HUES48 (cell line): ENCODE measurements at regions not wholly inside any gene's neighbourhood (a gene's known extent, or its start where the extent isn't known, plus 50 kb on each side); places are given as distances from the start of the nearest gene placed in this dataset.

Source experiments
- H3K27ac ChIP-seq: one replicate; pipeline ENCODE4 v1.7.0; 2013; ENCODE audit warnings: low read depth, low read length, inconsistent platforms
- H3K27me3 ChIP-seq: 2 replicates; pipeline ENCODE4 v1.6.1; 2013; ENCODE audit warnings: mild to moderate bottlenecking, low read length; ENCODE audit not compliant: control insufficient read depth, insufficient read depth
- H3K36me3 ChIP-seq: 2 replicates; pipeline ENCODE4 v1.6.1; 2013; ENCODE audit warnings: low read length; ENCODE audit not compliant: control insufficient read depth, insufficient read depth
- H3K4me1 ChIP-seq: 2 replicates; pipeline ENCODE4 v1.6.1; 2013; ENCODE audit warnings: mild to moderate bottlenecking, low read length; ENCODE audit not compliant: control insufficient read depth, insufficient read depth
- H3K4me3 ChIP-seq: 2 replicates; pipeline ENCODE4 v1.5.1; 2013; ENCODE audit warnings: mild to moderate bottlenecking, low read depth, low read length
- H3K9ac ChIP-seq: 2 replicates; pipeline ENCODE4 v1.6.1; 2013; ENCODE audit warnings: mild to moderate bottlenecking, low read depth, low read length, moderate library complexity
- H3K9me3 ChIP-seq: 2 replicates; pipeline ENCODE4 v1.6.1; 2013; ENCODE audit warnings: low read length; ENCODE audit not compliant: control insufficient read depth, insufficient read depth

DNA sequence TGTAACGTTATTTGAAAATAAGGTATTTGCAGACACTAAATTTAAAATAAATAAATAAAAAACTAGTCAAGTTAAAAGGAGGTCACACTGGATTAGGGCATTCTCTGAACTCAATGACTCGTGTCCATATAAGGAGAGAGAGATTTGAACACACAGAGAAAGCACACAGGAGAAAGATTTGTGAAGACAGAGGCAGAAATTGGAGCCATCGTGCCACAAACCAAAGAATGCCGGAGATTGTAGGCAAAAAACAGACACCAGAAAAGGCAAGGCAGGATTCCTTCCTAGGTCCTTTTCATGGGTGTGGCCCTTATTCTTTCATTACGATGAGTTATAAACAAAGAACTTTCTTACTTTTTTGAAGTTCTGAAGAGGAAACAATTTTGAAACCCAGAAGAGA is 981.5 kb downstream of the DCDC2C start:
- no peaks in the 10 kb centered on the region for H3K4me1 ChIP-seq
- no peaks in the 10 kb centered on the region for H3K9me3 ChIP-seq
- H3K36me3 ChIP-seq = no peaks in the 10 kb centered on the region
- no peak overlapping the region for H3K9ac ChIP-seq
- no peak overlapping the region for H3K27ac ChIP-seq
- H3K4me3 ChIP-seq = no peak overlapping the region
- no peaks in the 10 kb centered on the region for H3K27me3 ChIP-seq

DNA sequence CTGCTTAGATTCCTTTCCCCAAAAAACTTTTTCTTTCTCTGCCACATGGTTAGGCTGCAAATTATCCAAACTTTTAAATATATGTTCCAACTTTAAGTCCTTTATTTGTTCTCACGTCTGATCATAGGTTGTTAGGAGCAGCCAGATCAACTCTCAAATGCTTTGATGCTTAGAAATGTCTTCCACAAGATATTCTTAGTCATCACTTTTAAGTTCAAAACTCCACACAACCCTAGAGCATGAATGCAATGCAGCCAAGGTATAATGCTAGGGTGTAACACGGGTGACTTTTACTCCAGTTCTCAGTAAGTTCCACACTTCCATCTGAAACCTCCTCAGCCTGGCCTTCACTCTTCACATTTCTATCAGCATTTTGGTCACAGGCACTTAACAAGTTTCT is 987.5 kb downstream of the DCDC2C start:
- Histone ChIP-seq H3K9ac (no peak overlapping the region), H3K27ac (no peak overlapping the region), H3K27me3 (no peaks in the 10 kb centered on the region), H3K36me3 (no peaks in the 10 kb centered on the region), H3K4me1 (peaks cover 5% of the 10 kb centered on the region; the same call in 1 of the 2 replicates), H3K4me3 (no peak overlapping the region), H3K9me3 (no peaks in the 10 kb centered on the region)

DNA sequence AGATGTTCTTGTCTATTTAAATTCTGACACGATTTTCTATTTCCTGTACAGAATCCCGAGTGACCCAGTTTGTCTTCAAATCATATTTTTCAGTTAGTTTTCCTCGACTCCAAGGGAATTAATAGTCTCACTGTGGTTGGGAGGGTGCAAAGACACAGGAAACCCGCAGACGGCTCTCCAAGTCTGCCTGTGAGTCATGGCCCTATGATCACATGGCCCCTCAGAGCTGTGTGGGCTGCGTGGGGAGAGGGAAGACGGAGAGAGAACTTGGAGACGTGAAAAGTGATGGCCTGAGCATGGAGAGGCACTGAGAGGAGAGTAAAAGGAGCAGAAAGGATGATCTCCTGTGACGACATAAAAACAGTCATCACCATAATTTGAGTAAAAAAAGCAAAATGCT is 989.9 kb downstream of the DCDC2C start:
- H3K36me3 ChIP-seq = no peaks in the 10 kb centered on the region
- no peaks in the 10 kb centered on the region for H3K9me3 ChIP-seq
- H3K27me3 ChIP-seq = no peaks in the 10 kb centered on the region
- H3K27ac ChIP-seq = no peak overlapping the region
- no peak overlapping the region for H3K4me3 ChIP-seq
- peaks cover 5% of the 10 kb centered on the region; the same call in 1 of the 2 replicates for H3K4me1 ChIP-seq
- no peak overlapping the region for H3K9ac ChIP-seq

DNA sequence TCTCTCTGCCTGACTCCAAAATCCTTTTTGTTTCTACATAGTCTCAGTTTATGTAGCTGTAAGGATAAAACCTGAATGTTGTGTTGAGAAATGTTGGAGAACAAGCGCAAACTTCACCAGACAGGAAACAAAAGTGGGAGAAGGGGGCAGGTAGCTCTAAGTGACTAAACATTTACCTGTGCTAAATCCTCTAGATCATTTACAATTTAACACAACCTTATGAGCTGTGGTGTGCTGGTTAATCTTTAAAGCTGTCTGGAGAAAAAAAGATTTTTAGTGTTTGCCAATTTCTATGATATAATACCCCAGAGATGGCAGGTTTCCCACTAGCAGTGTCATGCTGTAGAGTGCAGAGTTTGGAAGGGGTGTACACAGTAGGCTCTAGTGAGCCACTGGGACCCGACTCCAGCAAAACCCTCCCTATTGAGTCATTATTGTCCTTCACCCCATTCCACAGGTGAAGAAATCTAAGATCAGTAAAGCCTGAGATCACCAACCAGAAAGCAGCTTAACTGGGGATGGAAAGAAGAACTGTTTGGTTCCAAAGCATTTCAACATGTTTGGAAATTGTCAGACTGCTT is 992.0 kb downstream of the DCDC2C start:
- no peaks in the 10 kb centered on the region for H3K27me3 ChIP-seq
- H3K9me3 ChIP-seq = no peaks in the 10 kb centered on the region
- no peak overlapping the region for H3K9ac ChIP-seq
- H3K4me3 ChIP-seq = no peak overlapping the region
- H3K4me1 ChIP-seq = peaks cover 5% of the 10 kb centered on the region; the same call in 1 of the 2 replicates
- H3K27ac ChIP-seq = no peak overlapping the region
- no peaks in the 10 kb centered on the region for H3K36me3 ChIP-seq

DNA sequence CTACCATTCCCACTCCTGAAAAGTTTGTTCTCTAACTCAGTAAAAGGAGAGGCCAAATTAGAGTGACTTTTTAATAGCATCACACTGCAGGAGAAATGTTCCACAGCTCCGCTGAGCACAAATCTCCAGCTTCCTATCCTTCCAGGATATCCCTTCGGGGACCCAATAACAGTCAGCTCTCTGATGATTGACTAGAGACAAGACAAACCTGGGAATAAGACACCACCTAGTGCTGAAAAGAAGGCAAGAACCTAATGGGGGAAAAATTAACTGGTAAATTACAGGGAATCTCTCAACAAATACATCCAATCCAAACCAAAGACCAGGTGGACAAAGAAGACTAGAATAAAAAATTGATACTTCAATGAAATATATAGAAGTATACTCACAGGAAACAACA is 977.1 kb upstream of the SOX11 start:
- Histone ChIP-seq H3K4me1 (no peaks in the 10 kb centered on the region), H3K9ac (no peak overlapping the region), H3K27ac (no peak overlapping the region), H3K4me3 (no peak overlapping the region), H3K9me3 (peaks cover 7% of the 10 kb centered on the region; the same call in 1 of the 2 replicates), H3K27me3 (no peaks in the 10 kb centered on the region), H3K36me3 (no peaks in the 10 kb centered on the region)

DNA sequence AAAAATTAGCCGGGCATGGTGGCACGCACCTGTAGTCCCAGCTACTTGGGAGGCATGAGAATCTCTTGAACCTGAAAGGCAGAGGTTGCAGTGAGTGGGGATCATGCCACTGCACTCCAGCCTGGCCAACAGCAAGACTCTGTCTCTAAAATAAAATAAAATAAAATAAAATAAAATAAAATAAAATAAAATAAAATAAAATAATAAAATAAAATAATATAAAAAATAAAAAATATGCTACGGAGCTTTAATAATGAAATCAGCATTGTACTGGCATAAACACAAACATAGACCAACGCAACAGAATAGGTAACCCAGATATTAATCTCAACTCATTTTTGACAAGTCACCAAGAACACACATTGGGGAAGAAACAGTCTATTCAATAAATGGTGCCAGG is 973.4 kb upstream of the SOX11 start:
- Histone ChIP-seq H3K27ac (no peak overlapping the region), H3K9me3 (peaks cover 7% of the 10 kb centered on the region; the same call in 1 of the 2 replicates), H3K4me3 (no peak overlapping the region), H3K36me3 (no peaks in the 10 kb centered on the region), H3K9ac (no peak overlapping the region), H3K27me3 (no peaks in the 10 kb centered on the region), H3K4me1 (no peaks in the 10 kb centered on the region)

DNA sequence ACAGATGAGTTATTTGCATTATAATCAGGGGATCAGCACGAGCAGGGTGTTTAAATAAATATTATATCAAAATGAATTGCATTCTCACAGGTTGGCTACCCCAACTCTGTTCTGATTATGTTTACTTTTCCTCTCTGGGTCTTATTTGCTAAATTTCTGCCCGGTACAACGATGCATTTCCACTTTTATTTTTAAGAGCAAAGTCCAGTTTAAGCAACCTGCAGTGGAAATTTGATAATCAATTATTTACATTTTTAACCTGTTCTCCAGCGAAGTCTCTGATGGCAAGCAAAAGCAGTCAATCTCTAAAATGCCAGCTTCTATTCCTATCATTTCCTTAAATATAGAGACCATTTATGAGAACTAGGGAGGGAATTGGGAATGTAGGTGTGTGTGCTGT is 966.6 kb upstream of the SOX11 start:
- H3K4me3 ChIP-seq = no peak overlapping the region
- no peak overlapping the region for H3K27ac ChIP-seq
- no peaks in the 10 kb centered on the region for H3K36me3 ChIP-seq
- no peaks in the 10 kb centered on the region for H3K27me3 ChIP-seq
- no peak overlapping the region for H3K9ac ChIP-seq
- no peaks in the 10 kb centered on the region for H3K9me3 ChIP-seq
- H3K4me1 ChIP-seq = no peaks in the 10 kb centered on the region

DNA sequence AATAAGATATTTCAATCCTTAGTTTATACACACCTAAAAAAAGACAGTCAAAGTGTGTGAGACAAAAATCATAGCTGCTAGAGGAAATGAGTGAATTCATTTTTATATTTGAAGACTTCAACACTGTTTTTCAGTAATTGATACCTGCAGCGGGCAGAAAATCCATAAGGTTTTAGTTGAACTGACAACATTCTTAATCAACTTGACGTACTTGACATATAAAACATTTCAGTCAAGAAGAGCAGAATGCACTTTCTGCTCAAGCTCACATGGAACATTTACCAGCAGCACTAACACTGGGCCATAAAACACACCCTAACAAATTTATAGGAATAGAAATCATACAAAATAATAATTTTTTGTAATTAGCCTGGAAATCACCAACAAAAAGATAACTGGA is 959.6 kb upstream of the SOX11 start:
- H3K27ac ChIP-seq = no peak overlapping the region
- H3K4me3 ChIP-seq = no peak overlapping the region
- no peaks in the 10 kb centered on the region for H3K36me3 ChIP-seq
- no peaks in the 10 kb centered on the region for H3K27me3 ChIP-seq
- H3K9ac ChIP-seq = no peak overlapping the region
- no peaks in the 10 kb centered on the region for H3K4me1 ChIP-seq
- H3K9me3 ChIP-seq = no peaks in the 10 kb centered on the region

DNA sequence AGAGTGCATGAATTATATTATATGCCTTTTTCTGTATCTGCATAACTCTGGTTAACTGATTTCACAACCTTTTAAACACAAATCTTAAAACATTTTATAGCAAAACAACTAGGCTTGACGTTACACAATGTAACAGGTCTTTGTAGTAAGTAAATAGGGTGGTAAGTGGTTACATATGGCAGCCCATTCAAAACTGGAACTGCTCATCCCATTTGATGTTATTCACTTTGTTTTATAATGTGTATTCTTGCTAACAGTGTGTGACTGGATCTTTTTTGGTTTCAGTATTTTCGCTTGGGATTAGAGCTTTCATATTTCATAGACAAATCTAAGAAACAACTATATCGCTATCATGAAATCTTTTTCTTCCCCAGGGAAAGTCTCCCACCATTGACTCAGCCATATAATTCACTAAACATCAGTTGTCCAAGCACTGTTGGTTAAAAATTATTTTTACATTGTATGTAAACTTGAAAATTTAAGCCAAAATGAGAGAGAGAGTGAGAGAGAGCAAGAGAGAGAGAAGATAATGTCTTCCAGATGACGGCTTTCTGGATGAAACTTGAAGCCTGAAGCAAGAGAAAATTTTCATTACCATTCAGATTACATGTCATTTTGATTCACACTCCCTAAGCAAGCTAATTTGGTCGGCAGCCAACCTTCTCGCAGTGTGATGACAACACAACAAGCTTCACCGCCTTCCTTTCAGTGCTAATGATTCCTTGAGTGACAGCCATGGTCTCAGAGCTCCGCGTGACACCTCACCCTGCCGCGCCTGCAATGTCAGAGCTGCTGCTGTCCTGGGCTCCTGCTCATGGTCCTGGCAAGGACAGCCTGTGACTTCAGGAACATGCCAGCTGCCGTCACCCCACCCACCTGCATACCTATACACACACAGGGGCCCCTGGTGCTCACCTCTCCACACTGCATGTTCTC is 946.9 kb upstream of the SOX11 start:
- Histone ChIP-seq H3K4me1 (no peaks in the 10 kb centered on the region), H3K4me3 (no peak overlapping the region), H3K27ac (no peak overlapping the region), H3K9me3 (peaks cover 2% of the 10 kb centered on the region; the same call in 1 of the 2 replicates), H3K36me3 (no peaks in the 10 kb centered on the region), H3K27me3 (no peaks in the 10 kb centered on the region), H3K9ac (no peak overlapping the region)

DNA sequence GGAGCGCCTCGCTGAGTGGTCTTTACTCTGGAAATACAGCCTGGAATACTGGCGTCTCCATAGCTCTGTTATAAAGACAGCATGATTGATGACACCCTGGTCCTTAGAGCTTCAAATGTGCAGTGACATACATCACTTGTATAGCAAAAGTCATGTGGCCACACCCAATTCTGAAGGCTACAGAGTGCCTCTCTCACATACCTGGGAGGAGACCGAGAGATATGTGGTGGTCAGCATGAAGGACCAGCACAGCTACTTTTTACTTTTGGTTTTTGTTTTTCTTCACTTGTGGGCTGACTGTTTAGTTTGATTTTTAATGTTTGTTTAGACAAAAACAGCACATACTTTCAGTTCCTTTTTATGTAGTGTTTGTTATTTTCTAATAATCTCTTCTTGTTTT is 938.5 kb upstream of the SOX11 start:
- no peak overlapping the region for H3K4me3 ChIP-seq
- H3K9ac ChIP-seq = no peak overlapping the region
- no peaks in the 10 kb centered on the region for H3K9me3 ChIP-seq
- H3K27ac ChIP-seq = no peak overlapping the region
- H3K36me3 ChIP-seq = no peaks in the 10 kb centered on the region
- H3K4me1 ChIP-seq = no peaks in the 10 kb centered on the region
- H3K27me3 ChIP-seq = no peaks in the 10 kb centered on the region

DNA sequence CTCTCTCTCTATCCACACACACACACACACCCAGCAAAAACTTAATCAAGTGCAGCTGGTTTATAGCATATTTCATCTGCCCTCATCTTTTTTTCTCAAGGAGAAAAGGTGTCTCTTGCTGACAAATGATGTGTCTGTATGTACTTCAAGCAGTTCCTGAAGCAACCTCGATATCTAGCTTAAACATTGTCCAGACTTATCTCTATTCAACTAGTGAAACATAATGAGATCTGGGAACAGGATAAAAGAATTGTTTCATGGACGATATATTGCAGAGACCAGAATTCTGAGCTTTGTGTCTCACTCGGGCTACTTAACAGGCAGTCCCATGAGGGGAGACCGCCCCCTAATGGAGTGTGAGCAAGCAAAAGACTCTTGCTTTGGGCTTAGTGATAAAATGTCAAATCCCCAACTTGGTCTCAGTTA is 929.2 kb upstream of the SOX11 start:
- H3K36me3 ChIP-seq = no peaks in the 10 kb centered on the region
- no peak overlapping the region for H3K27ac ChIP-seq
- H3K9ac ChIP-seq = no peak overlapping the region
- 0 out of 2 replicates have a peak, but pooled peaks cover 5% of the 10 kb centered on the region for H3K9me3 ChIP-seq
- no peaks in the 10 kb centered on the region for H3K4me1 ChIP-seq
- no peak overlapping the region for H3K4me3 ChIP-seq
- no peaks in the 10 kb centered on the region for H3K27me3 ChIP-seq
